ENCODE measurements at regions not wholly inside any gene's neighbourhood (a gene's known extent, or its start where the extent isn't known, plus 50 kb on each side); places are given as distances from the start of the nearest gene placed in this dataset.
"Not testable (repeated sequence)": the region's sequence is repeated elsewhere in the genome, so short reads cannot be mapped to it uniquely, and the experiment has no call there.

DNA sequence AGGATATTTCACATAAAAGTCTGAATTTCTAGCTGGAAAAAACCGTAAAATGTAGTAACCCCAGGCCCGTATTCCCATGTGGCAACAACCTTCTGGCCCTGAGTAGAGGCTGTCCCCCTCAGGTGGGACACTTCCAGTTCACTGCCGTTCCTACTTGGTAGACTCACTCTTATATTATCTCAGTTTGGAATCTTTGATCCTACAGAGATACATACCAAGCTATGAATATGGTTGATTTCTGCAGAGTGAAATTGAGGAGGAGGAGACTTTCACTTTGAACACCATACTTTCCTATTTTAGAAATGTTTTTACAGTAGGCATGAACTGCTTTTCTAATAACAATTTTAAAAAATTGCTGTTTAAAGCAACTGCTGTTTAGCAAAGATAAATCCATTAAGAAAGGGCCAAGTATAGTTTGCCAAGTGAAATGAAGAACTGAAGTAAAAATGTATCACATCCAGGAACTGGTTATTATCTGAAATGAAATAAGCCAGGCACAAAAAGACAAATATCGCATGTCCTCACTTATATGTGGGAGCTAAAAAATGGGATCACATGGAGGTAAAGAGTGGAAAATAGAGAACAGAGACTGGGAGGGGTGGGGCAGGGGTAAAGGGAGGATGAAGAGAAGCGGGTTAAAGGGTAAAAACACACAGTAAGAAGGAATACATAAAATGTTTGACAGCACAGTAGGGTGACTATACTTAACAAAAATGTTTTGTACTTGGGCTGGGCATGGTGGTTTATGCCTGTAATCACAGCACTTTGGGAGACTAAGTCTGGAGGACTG, 92.8 kb upstream of the METAP2 start:
- Histone ChIP-seq H3K27ac (ENCODE audit: low read depth) (no peak overlapping the region), H3F3A (replicated peaks; ENCODE audit: low read depth) (no peaks in the 10 kb centered on the region), H3K36me3 (ENCODE audit: insufficient read depth) (no peaks in the 10 kb centered on the region), H3K9me2 (ENCODE audit: insufficient read depth) (no peaks in the 10 kb centered on the region), H4K20me1 (replicated peaks; ENCODE audit: insufficient read depth) (no peaks in the 10 kb centered on the region), H3K4me1 (ENCODE audit: insufficient read depth) (no peaks in the 10 kb centered on the region), H2AFZ (no peak overlapping the region), H3K4me3 (no peak overlapping the region), H3K27me3 (ENCODE audit: insufficient read depth) (no peaks in the 10 kb centered on the region), H3K79me2 (replicated peaks; ENCODE audit: insufficient read depth) (no peaks in the 10 kb centered on the region), H3K4me2 (no peak overlapping the region)
- no peaks in the 10 kb centered on the region for H3K36me3 Mint-ChIP-seq (ENCODE audit: low read depth)
- H3K4me1 Mint-ChIP-seq = no peaks in the 10 kb centered on the region
- peaks cover 3% of the 10 kb centered on the region for H3K27me3 Mint-ChIP-seq (ENCODE audit: insufficient read depth, low read depth, poor library complexity)
- no peak overlapping the region for H3K4me3 Mint-ChIP-seq
- DNase-seq (ENCODE audit: low spot score) (no peak), ATAC-seq (no peak)
- TF ChIP-seq POLR2AphosphoS5 (IDR thresholded peaks at IDR 0.05; ENCODE audit: low read depth) = no peak
- no peak for TF ChIP-seq STAT1 (IDR thresholded peaks at IDR 0.05; ENCODE audit: unreplicated experiment)
- no peak for TF ChIP-seq EZH2phosphoT487 (IDR thresholded peaks at IDR 0.05; ENCODE audit: unreplicated experiment)
- TF ChIP-seq, protein P1, sequence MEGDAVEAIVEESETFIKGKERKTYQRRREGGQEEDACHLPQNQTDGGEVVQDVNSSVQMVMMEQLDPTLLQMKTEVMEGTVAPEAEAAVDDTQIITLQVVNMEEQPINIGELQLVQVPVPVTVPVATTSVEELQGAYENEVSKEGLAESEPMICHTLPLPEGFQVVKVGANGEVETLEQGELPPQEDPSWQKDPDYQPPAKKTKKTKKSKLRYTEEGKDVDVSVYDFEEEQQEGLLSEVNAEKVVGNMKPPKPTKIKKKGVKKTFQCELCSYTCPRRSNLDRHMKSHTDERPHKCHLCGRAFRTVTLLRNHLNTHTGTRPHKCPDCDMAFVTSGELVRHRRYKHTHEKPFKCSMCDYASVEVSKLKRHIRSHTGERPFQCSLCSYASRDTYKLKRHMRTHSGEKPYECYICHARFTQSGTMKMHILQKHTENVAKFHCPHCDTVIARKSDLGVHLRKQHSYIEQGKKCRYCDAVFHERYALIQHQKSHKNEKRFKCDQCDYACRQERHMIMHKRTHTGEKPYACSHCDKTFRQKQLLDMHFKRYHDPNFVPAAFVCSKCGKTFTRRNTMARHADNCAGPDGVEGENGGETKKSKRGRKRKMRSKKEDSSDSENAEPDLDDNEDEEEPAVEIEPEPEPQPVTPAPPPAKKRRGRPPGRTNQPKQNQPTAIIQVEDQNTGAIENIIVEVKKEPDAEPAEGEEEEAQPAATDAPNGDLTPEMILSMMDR (conservative IDR thresholded peaks at IDR 0.05; ENCODE audit: low read depth in 2 of 2) = no peak
- TF ChIP-seq NANOG (IDR thresholded peaks at IDR 0.05; ENCODE audit: borderline replicate concordance) = no peak
- no peak for TF ChIP-seq ZNF331 (CRISPR knock-in tag; IDR thresholded peaks at IDR 0.05; ENCODE audit: low read depth)
- TF ChIP-seq, protein P2, sequence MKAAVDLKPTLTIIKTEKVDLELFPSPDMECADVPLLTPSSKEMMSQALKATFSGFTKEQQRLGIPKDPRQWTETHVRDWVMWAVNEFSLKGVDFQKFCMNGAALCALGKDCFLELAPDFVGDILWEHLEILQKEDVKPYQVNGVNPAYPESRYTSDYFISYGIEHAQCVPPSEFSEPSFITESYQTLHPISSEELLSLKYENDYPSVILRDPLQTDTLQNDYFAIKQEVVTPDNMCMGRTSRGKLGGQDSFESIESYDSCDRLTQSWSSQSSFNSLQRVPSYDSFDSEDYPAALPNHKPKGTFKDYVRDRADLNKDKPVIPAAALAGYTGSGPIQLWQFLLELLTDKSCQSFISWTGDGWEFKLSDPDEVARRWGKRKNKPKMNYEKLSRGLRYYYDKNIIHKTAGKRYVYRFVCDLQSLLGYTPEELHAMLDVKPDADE (IDR thresholded peaks at IDR 0.05) = no peak
- H3K9me3 Mint-ChIP-seq = no peaks in the 10 kb centered on the region; the same call in 2 of the 3 replicates
- no peak overlapping the region for H3K27ac Mint-ChIP-seq

DNA sequence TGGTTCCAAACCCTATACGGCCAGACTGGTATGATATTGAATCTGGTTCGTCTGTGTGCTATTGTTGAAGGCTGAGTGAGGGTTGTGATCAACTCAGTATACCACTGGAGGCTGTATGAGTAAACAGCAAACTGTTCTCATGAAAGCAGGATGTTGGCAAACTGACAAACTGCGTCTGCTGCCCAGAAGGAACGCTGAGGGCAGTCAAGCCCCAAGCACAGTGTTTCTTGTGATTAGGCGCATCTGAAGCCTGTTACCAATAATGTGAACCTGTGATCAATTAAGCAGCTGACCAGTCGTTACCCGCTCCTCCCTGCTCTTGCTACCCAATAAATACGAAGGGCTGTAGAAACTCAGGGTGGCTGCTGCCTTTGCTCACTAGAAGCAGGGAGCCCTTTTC, 90.0 kb upstream of the METAP2 start:
- H3K27ac Mint-ChIP-seq = not testable (repeated sequence)

DNA sequence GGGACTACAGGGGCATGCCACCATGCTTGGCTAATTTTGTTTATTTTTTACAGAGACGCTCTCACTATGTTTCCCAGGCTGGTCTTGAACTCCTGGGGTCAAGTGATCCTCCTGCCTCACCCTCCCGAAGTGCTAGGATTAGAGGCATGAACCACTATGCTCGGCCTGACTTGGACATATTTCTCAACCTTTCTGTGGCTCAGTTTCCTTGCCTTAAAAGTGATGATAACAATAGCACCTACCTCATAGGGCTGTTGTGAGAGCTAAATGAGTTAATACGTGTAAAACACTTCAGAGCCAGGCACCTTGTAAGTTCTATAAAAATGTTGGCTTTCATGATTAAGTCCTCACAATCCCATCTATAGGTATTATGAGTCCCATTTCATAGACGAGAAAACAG, 89.2 kb upstream of the METAP2 start:
- Mint-ChIP-seq H3K4me3 (no peak overlapping the region), H3K36me3 (ENCODE audit: low read depth) (no peaks in the 10 kb centered on the region), H3K9me3 (no peaks in the 10 kb centered on the region; the same call in 1 of the 3 replicates), H3K27ac (no peak overlapping the region), H3K4me1 (no peaks in the 10 kb centered on the region), H3K27me3 (ENCODE audit: insufficient read depth, low read depth, poor library complexity) (peaks cover 1% of the 10 kb centered on the region)
- no peak overlapping the region for H3K4me3 ChIP-seq
- H3K27me3 ChIP-seq (ENCODE audit: insufficient read depth) = no peaks in the 10 kb centered on the region
- H3K9me2 ChIP-seq (ENCODE audit: insufficient read depth) = no peaks in the 10 kb centered on the region
- no peaks in the 10 kb centered on the region for H3K4me1 ChIP-seq (ENCODE audit: insufficient read depth)
- no peaks in the 10 kb centered on the region for H3K36me3 ChIP-seq (ENCODE audit: insufficient read depth)
- DNase-seq (ENCODE audit: low spot score) (no peak), ATAC-seq (no peak)
- no peaks in the 10 kb centered on the region for H4K20me1 ChIP-seq (replicated peaks; ENCODE audit: insufficient read depth)
- H3K79me2 ChIP-seq (replicated peaks; ENCODE audit: insufficient read depth) = no peaks in the 10 kb centered on the region
- no peak overlapping the region for H3K4me2 ChIP-seq
- peak overlapping the region; percentile 83; the same call in 1 of the 2 replicates for H2AFZ ChIP-seq
- no peak overlapping the region for H3K27ac ChIP-seq (ENCODE audit: low read depth)
- no peaks in the 10 kb centered on the region for H3F3A ChIP-seq (replicated peaks; ENCODE audit: low read depth)
- TF ChIP-seq CREB1 (CRISPR knock-in tag; IDR thresholded peaks at IDR 0.05; ENCODE audit: low read depth) (no peak), NANOG (IDR thresholded peaks at IDR 0.05; ENCODE audit: borderline replicate concordance) (no peak), POLR2AphosphoS5 (IDR thresholded peaks at IDR 0.05; ENCODE audit: low read depth) (no peak), STAT1 (IDR thresholded peaks at IDR 0.05; ENCODE audit: unreplicated experiment) (no peak), EZH2phosphoT487 (IDR thresholded peaks at IDR 0.05; ENCODE audit: unreplicated experiment) (no peak)

More for the DNA sequence above, 90.0 kb upstream of the METAP2 start:
- not testable (repeated sequence) for H3K79me2 ChIP-seq (replicated peaks; ENCODE audit: insufficient read depth); H3K27me3 ChIP-seq (ENCODE audit: insufficient read depth); H3K27me3 Mint-ChIP-seq (ENCODE audit: insufficient read depth, low read depth, poor library complexity); DNase-seq (ENCODE audit: low spot score); H3K27ac ChIP-seq (ENCODE audit: low read depth); H4K20me1 ChIP-seq (replicated peaks; ENCODE audit: insufficient read depth); H3K9me3 Mint-ChIP-seq; H3K4me1 Mint-ChIP-seq; H3K4me3 ChIP-seq; H3K9me2 ChIP-seq (ENCODE audit: insufficient read depth); H3K36me3 Mint-ChIP-seq (ENCODE audit: low read depth); H3K4me2 ChIP-seq; H3K4me3 Mint-ChIP-seq; H3K36me3 ChIP-seq (ENCODE audit: insufficient read depth); ATAC-seq; H3F3A ChIP-seq (replicated peaks; ENCODE audit: low read depth); H3K4me1 ChIP-seq (ENCODE audit: insufficient read depth)
- H2AFZ ChIP-seq = peak overlapping the region; percentile 56

All from GM23338 (cell line).